Suppressor macrophage (primary cell): ENCODE measurements at regions not wholly inside any gene's neighbourhood (a gene's known extent, or its start where the extent isn't known, plus 50 kb on each side); places are given as distances from the start of the nearest gene placed in this dataset.
"Not testable (repeated sequence)": the region's sequence is repeated elsewhere in the genome, so short reads cannot be mapped to it uniquely, and the experiment has no call there.

Experiments used
- DNase-seq, 4 experiments: peaks; one replicate each; pipeline ENCODE4 v3.0.0-alpha.2; 2020 to 2022

DNA sequence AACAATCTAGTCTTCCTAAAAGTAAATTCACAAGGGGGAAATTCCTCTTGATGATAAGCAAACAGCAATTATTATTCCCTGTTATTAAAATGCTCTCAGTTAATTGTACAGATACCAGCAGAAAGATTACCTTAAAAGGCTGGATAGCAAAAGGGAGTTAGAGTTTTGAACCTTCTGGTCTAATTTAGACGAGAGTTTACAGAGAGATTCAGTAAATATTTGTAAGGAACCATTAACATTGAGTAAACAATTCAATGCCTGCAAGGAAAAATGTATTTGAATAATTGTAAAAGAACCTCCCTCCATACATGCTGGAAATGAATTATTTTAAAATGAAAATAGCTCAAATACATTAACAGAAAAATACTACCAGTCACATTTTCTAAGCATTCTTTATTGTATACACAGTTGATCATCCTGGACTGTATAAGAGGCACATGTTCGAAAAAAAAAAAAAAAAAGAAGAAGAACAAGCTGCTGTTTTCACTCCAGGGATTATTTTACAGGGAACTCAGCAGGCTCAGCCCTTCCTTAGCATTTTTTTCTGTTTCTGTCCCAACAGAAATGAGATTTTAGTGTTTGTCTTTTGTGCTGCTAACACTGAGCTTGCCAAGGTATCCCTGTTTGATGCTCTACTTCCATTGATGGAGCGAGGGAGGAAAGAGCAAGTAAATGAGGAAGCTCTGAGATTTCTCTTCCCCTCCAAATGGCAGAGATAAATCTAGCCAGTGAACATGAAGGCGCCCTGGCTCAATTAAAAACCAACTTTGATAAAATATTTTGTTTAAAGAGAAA, 141.1 kb downstream of the ENC1 start:
- no peak for DNase-seq

DNA sequence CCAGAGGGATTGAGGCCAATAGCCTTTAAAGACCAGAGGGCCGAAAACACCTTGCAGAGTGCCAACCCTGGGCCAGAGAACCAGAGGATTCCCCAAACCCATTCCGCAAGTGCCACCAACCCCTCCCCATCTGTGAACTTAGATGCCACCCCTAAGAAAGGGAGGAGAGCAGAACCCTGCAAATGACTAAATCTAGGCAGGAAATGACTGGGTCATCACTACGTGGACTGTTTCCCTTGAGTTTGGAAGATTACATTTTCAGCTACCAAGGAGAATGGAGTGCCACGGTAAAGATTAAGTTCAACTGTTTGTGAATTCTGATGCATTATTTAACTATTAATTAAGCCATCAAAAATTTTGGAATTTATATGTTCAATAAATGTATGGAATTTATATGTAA, 142.8 kb downstream of the ENC1 start:
- DNase-seq: no peak

DNA sequence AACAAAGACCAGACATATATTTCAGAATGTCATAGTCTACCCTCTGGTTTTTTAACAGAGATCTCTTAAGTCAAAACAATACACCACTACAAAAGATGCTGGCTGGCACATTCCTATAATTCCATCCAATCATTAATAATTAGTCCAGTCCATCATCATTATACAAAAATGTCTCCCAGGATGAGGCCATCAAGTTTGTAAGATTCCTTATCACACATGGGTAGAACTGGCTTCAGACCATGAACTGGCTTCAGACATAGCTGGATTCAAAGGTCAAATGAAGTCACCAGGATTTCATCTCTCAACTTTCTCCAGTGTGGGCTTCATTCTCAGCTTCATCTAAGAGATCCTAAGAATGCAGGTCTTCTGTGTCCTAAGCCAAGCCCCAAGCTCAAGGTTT, 147.1 kb downstream of the ENC1 start:
- no peak for DNase-seq

DNA sequence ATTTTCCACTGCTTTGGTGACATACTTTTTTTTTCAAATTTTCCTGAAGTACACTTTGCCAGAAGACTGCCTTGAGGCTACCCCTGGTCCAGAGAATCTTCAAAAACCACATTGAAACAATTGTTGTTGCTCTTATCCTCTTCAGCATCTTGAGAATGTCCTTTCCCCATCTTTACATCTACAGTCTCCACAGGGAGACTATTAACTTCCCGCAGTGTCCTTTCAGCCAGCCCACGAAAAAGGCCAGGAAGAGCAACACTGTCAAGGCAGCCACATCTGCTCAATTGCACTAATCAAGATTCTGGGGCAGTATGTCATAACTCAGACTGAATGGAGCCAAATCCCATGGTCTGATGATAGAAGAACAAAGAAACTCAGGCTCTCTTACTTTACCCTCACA, 148.3 kb downstream of the ENC1 start:
- no peak for DNase-seq

DNA sequence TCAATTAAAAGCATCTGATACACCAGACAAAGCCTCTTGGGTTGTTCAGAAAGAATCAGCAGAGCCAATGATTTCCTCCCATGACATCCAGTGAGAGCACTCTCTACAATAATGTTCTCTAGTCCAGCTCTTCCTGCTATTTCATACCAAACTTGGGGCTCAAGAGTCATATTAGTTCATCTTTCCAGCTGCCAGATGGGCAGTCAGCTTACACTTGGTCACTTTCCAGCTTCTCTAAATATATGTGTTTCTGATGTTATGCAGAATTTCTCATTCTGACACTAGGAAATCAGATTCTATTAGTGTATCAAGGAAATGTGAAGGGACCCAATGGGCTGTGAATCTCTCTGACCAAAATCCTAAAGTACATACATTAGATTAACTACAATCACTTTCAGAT, 148.9 kb downstream of the ENC1 start:
- no peak for DNase-seq

DNA sequence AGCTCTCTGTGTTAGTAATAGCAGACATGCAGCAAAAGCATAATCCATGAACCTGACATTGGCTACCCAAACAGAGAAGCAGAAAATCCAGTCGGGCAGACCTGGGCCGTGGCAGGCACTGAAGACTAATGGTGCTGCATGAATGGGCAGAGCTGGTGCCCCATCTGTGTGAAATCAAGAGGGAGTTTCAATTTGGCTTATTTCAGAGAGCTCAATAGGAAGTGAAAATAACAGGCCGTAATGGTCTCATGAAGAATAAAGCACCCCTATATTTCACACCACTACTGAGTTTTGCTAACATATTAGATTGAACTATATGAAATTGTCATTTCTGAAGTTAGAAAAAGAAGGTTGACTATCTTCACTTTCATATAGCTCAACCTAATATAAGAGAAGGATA, 149.7 kb downstream of the ENC1 start:
- peak in 3 of 4 experiments; percentile 6 to 31 (median 6) for DNase-seq

DNA sequence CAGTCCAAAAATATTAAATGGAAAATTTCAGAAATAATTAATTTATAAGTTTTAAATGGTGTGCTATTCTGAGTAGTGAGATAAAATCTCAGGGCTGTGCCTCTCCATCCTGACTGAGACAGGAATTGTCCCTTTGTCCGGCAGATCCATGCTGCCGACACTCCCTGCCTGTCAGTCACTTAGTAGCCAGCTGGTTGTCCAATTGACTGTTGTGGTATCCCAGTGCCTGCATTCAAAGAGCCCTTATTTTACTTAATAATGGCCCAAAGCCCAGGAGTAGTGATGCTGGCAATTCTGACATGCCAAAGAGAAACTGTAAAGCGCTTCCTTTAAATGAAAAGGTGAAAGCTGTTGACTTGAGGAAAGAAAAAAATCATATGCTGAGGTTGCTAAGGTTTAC, 157.5 kb downstream of the ENC1 start:
- DNase-seq: no peak

DNA sequence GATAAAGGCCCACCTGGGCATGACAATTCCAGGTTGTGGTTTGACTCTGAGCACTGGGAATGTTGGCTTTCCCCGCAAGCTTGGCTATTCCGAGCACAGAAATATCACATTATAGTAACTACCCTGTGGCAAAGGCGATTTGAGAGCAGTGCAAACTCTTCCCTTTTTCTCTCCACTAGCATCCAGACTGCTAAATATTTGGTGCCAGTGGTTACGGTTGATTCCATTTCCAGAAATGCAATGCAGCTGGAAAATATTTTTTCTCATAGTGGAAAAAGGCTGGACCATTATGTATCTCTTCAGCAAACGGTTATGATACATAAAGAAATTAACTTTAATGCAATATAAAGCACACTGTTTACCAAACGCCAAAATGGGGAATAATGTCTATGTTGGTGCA, 158.0 kb downstream of the ENC1 start:
- no peak for DNase-seq

DNA sequence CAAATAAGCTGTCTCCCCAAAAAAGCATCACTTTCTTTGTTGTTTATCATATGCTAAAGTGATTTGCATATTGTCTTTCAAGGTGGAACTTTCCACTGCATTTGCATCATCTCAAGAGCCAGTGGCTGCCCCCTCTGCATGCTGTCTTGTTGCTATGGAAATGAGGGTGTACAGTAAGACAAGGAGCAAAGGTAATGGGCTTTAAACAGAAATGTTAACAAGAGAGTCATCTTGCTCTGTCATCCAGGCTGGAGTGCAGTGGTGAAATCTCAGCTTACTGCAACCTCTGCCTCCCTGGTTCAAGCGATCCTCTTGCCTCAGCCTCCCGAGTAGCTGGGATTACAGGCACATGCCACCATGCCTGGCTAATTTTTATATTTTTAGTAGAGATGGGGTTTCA, 159.2 kb downstream of the ENC1 start:
- DNase-seq: not testable (repeated sequence)

DNA sequence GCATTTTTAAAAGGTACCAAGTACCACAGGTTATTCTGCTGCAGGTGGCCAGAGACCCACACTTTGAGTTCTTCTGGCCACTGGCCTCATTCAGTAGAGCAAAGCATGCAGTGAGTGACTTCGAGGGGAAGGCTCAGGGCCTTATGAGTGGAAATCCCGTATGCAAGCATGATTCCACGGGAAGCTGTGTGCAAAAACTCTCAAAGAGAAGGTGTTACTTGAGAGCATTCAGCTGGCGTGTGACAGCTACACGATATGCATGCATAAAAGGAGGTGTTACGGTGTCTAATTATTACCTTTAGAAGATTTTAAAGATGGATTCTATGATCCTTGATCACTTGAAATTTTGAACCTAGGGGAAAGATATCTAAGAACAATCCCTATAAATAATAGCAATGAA, 160.3 kb downstream of the ENC1 start:
- no peak for DNase-seq

DNA sequence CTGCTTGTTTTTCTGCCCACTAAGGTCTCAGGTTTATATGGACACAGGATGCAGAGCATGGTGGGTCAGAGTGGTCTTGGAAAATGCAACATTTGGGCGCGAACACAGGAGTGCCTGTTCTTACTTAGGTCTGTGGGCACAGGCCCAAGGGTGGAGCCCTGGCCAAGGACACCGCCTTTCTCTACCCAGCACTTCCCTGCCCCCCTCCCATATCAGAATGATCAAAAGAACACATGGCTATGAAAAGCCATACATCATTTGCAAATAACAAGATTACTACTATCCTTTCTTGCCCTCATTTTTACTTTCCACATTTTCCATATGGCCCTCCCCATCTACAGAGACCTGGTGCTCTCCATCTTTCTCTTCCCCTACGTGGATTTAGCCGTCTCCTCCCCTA, 162.2 kb downstream of the ENC1 start:
- DNase-seq: no peak

DNA sequence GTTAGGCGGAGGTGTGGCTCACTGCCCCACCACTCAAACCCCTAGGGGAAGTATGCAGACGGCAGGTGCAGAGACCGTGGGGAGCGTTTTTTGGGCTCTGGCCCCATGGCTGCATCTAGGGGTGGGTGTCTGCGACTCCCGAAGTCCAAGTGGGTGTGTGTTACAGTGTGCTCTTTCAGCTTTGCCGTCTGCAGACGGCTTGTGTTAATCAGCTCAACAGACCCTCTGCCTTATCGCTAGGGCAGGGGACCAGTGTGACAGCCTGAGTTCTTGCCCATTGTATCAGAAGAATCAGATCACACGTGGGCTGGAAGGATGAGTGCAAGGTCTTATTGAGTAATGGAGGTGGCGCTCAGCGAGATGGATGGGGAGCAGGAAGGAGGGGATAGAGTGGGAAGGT, 162.8 kb downstream of the ENC1 start:
- DNase-seq: no peak

DNA sequence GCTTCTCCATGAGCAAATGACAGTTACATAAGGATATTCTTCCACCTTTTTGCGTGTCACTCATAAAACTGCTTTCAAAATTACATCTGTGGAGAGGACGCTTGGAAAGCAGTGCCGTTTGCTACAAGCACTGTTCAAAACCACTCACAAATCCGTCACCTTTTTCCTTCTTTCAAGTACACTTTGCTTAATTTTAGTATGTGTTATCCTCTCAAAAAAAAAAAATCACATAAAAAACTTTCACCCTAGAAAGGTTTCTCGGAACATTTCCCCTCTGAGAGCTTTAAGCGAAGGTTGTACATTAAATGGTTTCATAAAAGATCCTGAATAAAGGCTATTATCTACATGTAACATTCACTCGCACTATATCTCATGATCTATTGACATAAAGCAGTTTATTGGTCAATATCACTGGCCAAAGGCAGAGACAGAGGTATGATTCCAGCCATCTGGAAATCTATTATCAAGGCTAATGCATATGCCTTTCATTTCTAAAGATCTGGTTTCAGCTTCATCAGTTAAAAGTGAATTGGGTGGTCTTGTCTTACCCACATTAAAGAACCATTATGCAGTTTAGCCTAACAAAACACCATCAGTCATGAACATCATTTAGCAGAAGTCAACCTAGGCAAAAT, 163.6 kb downstream of the ENC1 start:
- DNase-seq: no peak

DNA sequence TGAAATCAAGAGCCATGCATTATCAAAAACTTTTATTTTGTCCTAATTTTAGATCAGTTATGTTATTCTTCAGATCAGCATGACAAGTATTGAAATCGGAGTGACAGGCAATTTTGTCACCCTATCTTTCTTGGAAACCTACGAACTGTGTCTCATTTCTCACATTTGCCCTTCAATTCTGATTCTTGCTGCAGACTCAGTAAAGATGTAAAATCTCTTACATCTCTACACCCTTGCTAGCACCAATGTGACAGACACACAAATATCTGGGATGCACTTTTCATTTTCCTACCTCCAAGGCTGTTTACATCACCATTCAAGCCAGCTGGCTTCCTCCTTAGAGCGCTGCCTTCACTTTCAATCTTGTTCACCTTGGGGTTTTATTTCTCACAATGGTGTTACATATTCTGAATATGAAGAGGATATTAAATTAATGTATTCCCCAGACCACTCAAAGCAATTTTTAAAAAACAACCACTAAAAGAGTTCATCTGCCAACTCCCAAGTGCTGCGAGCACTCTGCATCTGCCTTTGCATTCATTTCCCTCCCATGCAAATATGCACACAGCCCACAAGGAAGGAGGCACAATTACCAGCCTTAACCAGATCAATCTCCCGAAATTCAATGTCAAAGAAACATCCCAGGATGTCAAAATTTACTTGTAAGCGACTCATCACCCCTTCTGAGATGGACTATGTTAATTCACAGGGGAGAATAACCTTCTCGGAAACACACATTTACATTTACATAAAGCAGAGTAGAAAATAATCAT, 164.3 kb downstream of the ENC1 start:
- DNase-seq: no peak

DNA sequence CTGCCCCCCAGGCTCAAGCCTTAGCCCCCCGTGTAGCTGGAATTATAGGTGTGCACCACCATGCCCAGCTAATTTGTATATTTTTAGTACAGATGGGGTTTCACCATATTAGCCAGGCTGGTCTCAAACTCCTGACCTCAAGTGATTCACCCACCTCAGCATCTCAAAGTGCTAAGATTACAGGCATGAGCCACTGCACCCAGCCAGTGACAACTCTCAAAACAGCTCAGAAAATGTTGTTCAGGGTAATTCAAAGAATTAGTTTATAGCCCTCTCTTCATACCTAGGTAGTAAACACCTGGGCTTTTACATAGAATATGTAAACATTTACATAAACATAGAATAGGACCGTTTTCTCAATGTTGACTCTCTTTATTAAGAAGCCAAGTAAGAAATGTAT, 168.7 kb downstream of the ENC1 start:
- DNase-seq: no peak

DNA sequence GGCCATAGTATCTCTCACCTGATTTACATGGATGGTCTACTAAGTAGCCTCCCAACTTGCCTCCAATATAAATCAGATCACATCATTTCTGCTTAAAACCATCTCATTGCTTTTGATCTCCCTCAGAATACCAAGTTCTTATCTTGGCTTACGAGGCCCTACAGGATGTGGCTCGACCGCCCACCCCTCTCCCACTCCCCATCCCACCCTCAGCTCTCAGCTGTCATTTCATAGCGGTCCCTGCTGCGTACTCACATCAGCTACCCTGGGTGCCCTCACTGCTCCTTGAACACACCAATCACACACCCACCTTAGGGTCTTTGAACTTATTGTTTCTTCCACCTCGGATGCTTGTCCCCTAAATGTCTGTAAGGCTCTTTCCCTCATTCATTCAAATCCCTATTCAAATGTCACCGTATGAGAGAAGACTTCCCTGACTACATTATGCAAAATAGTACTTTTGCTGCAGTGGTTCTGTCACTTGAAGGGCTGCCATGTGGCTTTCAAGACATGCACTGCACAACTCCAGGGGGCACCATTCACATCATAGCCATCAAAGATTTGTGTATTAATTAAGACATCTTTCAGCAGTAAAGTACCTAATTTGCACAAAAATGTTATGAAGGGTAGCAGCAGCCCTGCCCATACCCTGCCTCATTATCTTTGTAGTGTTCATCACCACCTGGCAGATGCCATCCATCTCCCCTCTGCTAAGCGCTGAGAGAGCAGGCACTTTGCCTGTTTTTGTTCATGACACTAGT, 171.1 kb downstream of the ENC1 start:
- no peak for DNase-seq

DNA sequence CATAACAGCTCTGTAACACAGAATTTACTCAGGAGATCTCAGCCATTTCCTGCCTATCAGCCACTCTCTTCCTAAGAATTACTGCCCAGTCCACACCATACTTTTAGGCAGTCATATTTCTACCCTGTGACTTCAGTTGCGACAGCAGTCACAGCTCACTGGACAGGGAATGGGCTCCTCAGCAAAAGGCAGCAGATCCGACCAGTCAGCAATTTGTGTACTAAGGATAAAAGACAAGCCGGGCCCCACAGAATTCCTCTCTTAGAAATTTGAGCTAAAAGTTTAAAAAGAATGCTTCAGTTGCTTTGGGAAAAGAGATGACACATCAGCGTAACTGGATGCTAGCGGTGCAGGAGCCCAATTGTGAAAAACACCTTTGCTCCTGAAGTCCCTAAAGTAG, 172.1 kb downstream of the ENC1 start:
- DNase-seq: peak in 3 of 4 experiments; percentile 8 to 35 (median 14)

DNA sequence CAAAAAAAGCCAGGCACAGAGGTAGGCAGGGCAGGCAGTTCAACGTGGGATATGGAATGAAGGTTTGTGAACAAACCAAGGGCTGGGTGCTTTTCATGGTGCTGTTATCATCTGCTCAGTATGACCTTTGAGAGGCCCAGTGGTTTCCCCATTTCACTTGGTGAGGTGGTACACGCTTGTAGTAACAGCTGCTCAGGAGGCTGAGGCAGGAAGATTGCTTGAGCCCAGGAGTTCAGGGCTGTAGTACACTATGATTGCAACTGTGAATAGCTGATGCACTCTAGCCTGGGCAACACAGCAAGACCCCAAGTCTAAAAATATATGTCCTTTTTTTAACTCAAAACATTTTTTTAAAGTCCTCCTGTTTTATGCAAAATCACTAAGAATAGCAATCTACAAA, 174.8 kb downstream of the ENC1 start:
- DNase-seq: no peak

DNA sequence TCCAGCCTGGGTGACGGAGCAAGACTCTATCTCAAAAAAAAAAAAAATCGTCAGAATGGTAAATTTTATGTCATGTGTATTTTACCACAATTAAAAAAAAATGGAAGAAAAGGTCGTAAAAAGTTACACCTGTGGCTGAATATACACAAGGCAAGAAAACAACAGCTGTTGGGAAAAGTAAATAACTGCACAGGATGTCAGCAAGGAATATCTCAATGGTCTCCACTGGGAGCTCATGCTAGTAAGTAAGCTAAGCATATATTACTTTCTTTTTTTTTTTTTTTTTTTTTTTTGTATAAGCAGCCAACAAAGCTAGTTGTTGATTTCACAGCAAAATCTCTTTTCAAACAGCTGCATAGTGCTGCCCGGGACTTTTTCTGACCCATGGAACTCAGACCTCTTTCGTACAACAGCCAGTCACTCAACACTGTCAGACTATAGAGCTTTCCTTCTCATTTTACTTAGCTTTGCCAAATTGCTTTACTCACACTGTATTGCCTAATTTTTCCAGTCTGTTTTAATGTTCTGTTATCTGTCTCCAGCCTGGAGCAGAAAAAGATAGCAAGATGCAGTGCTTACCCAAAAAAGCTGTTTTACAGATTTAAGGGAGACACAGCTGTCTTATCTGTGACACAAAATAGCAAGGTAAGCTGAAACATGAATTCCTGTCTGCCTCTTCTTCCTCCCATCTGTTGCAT, 175.9 kb downstream of the ENC1 start:
- DNase-seq: no peak

DNA sequence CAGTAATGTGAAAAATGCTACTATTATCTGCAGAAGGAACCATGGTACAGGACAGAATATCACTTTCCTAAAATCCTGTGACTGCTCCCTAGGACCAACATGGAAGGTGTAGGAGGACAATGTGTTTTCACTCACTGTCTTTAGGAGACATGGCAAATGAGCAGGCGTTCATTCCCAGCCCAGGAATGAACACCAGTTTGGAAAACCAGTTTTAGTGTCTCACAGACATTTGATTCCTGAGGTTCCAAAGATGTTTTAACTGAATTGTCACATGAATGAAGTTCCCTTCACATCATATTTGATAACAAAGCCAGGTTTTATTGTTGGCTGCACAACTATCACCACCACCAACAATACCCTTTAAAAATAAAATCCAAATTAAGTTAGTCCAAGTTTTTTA, 178.2 kb downstream of the ENC1 start:
- DNase-seq: no peak

DNA sequence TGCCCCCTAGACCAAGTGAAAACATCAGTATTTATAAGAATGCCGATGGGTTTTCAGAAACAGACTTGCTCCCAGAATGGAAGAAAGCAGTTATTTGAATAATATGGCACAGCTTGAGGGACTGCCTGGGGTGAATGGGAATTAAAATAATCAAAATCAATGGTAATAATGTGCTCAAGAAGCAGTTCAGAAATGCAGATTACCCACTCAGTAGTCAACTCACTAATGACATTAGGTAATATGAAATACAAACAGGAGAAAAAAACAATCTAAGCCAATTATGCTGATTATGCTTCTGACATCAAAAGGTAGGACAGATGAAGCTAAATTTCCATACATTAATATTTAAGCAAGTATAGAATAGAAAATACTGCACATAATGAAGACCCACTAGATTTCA, 179.3 kb downstream of the ENC1 start:
- no peak for DNase-seq

DNA sequence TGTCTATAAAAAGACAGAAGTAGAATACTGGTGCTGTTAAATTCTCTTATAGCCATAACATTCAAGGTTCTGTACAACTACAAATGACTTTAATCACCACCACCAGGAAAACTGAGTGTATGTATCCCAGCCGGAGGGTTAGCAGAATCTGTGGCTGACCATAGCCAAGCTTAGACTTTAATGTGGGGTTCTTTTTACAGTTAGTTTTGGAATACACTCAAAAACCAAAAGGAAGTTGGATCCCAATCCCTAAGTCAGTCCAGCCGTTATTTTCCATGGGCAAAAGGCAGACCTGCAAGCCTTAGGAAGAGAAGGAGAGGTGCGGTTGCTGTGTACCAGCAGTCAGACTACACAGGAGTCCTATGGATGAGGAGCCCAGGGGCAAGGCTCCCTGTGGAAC, 179.8 kb downstream of the ENC1 start:
- DNase-seq: no peak
